K562 (cell line): ENCODE measurements at regions not wholly inside any gene's neighbourhood (a gene's known extent, or its start where the extent isn't known, plus 50 kb on each side); places are given as distances from the start of the nearest gene placed in this dataset.

Experiments
- BHLHE40 ChIP-seq: IDR thresholded peaks from 2 replicates; pipeline ENCODE4 v1.6.1; 2011; ENCODE audit warnings: low read length, improper control_type of control experiment
- BRD9 ChIP-seq: fragments of 450-650 bp; IDR thresholded peaks from 2 replicates; pipeline ENCODE4 v1.6.1; 2018; ENCODE audit warnings: low read depth; ENCODE audit not compliant: partially characterized antibody
- EHMT2 ChIP-seq: fragments of 450-650 bp; IDR thresholded peaks from 2 replicates; pipeline ENCODE4 v1.6.1; 2018; ENCODE audit warnings: antibody characterized with exemption
- ETV6 ChIP-seq, 3 experiments: fragments of 150-350 bp in 1 of 3; sonication (generic) in 1 of 3; formaldehyde crosslinking in 1 of 3; IDR thresholded peaks; 2 replicates each; pipeline versions ENCODE4 v1.6.1 to v1.8.0; 2014 to 2022; ENCODE audit warnings: borderline replicate concordance in 2 of 3, low read depth in 2 of 3, antibody characterized with exemption in 1 of 3, low read length in 1 of 3, mild to moderate bottlenecking in 1 of 3, missing genetic modification reagents in 1 of 3
- REST ChIP-seq, 2 experiments: fragments of 450-650 bp; formaldehyde crosslinking in 1 of 2; IDR thresholded peaks; 2 replicates each; pipeline versions ENCODE4 v1.4.0 to v1.6.1; 2014 to 2020; ENCODE audit warnings: mild to moderate bottlenecking in 2 of 2, borderline replicate concordance in 1 of 2, low read depth in 1 of 2
- TAF15 ChIP-seq: fragments of 200-400 bp; formaldehyde crosslinking; IDR thresholded peaks from 2 replicates; pipeline ENCODE4 v1.6.1; 2017; ENCODE audit warnings: mild to moderate bottlenecking, low read depth, low read length, moderate library complexity
- TF ChIP-seq, protein P1 (sequence below): fragments of 450-650 bp; IDR thresholded peaks from one replicate; pipeline ENCODE4 v1.6.1; 2018; ENCODE audit warnings: mild to moderate bottlenecking, moderate library complexity; ENCODE audit not compliant: partially characterized antibody
- TF ChIP-seq, protein P2 (sequence below): sonication (generic); formaldehyde crosslinking; IDR thresholded peaks from 2 replicates; pipeline ENCODE4 v1.5.0; 2020; ENCODE audit warnings: missing genetic modification reagents
- TF ChIP-seq, protein P3 (sequence below): fragments of 200-600 bp; sonication (generic); IDR thresholded peaks from one replicate; pipeline ENCODE4 v1.6.1; 2012; ENCODE audit warnings: mild to moderate bottlenecking, low read depth, low read length, inconsistent platforms

DNA sequence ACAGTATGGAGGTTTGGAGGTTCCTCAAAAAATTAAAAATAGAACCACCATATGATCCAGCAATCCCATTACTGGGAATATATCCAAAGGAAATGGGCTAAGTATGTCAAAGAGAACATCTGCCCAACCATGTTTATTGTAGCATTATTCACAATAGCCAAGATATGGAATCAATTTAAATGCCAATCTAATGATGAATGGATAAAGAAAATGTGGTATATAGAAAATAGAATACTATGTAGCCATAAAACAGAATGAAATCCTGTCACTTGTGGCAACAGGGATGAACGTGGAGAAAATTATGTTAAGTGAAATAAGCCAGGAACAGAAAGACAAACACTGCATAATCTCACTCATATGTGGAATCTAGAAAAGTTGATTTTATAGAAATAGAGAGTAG lies 201.7 kb upstream of the AJAP1 start:
- TF ChIP-seq BHLHE40 (no peak), EHMT2 (no peak), TAF15 (no peak), REST (IDR thresholded peaks at IDR 0.05; ENCODE audit: borderline replicate concordance) (no peak), REST (CRISPR knock-in tag; IDR thresholded peaks at IDR 0.05; ENCODE audit: low read depth) (no peak), BRD9 (no peak), ETV6 (IDR thresholded peaks at IDR 0.05; ENCODE audit: borderline replicate concordance in 1 of 2, low read depth in 2 of 2, low read length in 1 of 2) (no peak), ETV6 (CRISPR knock-in tag; IDR thresholded peaks at IDR 0.05; ENCODE audit: borderline replicate concordance) (no peak)
- TF ChIP-seq, protein P1, sequence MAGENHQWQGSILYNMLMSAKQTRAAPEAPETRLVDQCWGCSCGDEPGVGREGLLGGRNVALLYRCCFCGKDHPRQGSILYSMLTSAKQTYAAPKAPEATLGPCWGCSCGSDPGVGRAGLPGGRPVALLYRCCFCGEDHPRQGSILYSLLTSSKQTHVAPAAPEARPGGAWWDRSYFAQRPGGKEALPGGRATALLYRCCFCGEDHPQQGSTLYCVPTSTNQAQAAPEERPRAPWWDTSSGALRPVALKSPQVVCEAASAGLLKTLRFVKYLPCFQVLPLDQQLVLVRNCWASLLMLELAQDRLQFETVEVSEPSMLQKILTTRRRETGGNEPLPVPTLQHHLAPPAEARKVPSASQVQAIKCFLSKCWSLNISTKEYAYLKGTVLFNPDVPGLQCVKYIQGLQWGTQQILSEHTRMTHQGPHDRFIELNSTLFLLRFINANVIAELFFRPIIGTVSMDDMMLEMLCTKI, result no peak
- TF ChIP-seq, protein P2, sequence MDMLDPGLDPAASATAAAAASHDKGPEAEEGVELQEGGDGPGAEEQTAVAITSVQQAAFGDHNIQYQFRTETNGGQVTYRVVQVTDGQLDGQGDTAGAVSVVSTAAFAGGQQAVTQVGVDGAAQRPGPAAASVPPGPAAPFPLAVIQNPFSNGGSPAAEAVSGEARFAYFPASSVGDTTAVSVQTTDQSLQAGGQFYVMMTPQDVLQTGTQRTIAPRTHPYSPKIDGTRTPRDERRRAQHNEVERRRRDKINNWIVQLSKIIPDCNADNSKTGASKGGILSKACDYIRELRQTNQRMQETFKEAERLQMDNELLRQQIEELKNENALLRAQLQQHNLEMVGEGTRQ (CRISPR knock-in tag), result no peak
- TF ChIP-seq, protein P3, sequence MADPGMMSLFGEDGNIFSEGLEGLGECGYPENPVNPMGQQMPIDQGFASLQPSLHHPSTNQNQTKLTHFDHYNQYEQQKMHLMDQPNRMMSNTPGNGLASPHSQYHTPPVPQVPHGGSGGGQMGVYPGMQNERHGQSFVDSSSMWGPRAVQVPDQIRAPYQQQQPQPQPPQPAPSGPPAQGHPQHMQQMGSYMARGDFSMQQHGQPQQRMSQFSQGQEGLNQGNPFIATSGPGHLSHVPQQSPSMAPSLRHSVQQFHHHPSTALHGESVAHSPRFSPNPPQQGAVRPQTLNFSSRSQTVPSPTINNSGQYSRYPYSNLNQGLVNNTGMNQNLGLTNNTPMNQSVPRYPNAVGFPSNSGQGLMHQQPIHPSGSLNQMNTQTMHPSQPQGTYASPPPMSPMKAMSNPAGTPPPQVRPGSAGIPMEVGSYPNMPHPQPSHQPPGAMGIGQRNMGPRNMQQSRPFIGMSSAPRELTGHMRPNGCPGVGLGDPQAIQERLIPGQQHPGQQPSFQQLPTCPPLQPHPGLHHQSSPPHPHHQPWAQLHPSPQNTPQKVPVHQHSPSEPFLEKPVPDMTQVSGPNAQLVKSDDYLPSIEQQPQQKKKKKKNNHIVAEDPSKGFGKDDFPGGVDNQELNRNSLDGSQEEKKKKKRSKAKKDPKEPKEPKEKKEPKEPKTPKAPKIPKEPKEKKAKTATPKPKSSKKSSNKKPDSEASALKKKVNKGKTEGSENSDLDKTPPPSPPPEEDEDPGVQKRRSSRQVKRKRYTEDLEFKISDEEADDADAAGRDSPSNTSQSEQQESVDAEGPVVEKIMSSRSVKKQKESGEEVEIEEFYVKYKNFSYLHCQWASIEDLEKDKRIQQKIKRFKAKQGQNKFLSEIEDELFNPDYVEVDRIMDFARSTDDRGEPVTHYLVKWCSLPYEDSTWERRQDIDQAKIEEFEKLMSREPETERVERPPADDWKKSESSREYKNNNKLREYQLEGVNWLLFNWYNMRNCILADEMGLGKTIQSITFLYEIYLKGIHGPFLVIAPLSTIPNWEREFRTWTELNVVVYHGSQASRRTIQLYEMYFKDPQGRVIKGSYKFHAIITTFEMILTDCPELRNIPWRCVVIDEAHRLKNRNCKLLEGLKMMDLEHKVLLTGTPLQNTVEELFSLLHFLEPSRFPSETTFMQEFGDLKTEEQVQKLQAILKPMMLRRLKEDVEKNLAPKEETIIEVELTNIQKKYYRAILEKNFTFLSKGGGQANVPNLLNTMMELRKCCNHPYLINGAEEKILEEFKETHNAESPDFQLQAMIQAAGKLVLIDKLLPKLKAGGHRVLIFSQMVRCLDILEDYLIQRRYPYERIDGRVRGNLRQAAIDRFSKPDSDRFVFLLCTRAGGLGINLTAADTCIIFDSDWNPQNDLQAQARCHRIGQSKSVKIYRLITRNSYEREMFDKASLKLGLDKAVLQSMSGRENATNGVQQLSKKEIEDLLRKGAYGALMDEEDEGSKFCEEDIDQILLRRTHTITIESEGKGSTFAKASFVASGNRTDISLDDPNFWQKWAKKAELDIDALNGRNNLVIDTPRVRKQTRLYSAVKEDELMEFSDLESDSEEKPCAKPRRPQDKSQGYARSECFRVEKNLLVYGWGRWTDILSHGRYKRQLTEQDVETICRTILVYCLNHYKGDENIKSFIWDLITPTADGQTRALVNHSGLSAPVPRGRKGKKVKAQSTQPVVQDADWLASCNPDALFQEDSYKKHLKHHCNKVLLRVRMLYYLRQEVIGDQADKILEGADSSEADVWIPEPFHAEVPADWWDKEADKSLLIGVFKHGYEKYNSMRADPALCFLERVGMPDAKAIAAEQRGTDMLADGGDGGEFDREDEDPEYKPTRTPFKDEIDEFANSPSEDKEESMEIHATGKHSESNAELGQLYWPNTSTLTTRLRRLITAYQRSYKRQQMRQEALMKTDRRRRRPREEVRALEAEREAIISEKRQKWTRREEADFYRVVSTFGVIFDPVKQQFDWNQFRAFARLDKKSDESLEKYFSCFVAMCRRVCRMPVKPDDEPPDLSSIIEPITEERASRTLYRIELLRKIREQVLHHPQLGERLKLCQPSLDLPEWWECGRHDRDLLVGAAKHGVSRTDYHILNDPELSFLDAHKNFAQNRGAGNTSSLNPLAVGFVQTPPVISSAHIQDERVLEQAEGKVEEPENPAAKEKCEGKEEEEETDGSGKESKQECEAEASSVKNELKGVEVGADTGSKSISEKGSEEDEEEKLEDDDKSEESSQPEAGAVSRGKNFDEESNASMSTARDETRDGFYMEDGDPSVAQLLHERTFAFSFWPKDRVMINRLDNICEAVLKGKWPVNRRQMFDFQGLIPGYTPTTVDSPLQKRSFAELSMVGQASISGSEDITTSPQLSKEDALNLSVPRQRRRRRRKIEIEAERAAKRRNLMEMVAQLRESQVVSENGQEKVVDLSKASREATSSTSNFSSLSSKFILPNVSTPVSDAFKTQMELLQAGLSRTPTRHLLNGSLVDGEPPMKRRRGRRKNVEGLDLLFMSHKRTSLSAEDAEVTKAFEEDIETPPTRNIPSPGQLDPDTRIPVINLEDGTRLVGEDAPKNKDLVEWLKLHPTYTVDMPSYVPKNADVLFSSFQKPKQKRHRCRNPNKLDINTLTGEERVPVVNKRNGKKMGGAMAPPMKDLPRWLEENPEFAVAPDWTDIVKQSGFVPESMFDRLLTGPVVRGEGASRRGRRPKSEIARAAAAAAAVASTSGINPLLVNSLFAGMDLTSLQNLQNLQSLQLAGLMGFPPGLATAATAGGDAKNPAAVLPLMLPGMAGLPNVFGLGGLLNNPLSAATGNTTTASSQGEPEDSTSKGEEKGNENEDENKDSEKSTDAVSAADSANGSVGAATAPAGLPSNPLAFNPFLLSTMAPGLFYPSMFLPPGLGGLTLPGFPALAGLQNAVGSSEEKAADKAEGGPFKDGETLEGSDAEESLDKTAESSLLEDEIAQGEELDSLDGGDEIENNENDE, result no peak
